Activated CD4-positive, alpha-beta T cell treated with anti-CD3 and anti-CD28 coated beads, Interleukin-2, amount 50 U/mL, for 16 hours (primary cell): ENCODE measurements at regions not wholly inside any gene's neighbourhood (a gene's known extent, or its start where the extent isn't known, plus 50 kb on each side); places are given as distances from the start of the nearest gene placed in this dataset.

ENCODE experiments used
- DNase-seq: peaks from one replicate; pipeline ENCODE4 v3.0.0-alpha.2; 2020

DNA sequence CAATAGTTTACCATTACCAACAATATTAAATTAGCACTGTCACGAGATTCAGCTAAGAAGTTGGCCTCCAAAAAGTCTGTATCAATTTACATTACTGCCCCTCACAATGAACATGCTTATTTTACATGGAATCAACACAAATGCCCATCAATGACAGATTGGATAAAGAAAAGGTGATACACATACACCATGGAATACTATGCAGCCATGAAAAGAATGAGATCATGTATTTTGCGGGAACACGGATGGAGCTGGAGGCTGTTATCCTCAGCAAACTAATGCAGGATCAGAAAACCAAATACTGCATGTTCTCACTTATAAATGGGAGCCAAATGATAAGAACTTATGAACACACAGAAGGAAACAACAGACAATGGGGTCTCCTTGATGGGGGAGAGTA lies 211.8 kb upstream of the RREB1 start:
- DNase-seq: no peak

GRCh38 chr6:6897140-6897539 lies 210.6 kb upstream of the RREB1 start:
- no peak for DNase-seq

DNA sequence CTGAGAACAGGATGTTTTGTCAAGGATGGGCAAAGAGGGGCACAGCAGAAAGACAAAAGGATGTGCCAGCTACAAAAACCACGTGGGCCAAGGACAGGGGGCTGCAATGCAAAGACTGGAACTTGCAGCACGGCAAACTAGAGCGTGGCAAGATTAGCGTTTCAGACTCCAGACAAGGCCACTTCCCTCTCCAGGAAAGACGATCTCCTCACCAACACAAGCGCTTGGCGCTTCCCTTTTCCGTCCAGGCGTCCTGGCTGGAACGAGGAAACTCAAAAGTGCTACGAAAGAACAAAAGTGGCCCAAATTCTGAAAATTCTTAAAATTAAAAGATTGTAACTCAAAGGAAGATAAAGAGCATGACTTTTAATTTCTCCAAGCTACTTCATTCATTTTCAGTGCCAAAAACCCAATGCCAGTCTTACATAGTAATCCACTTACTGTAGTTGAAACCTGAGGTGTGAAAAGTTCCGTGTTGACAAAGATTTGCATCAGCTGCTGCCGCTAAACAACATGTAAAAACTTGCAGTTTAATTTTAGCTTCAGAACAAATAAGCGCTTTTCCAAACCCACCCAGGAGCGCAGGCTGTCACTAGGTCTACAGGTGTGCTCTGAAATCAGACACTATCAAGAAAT lies 207.1 kb upstream of the RREB1 start:
- no peak for DNase-seq

- DNase-seq: no peak
Measured at GRCh38 chr6:6901205-6901719, 206.5 kb upstream of the RREB1 start.

GRCh38 chr6:6901945-6902344 lies 205.8 kb upstream of the RREB1 start:
- no peak for DNase-seq

GRCh38 chr6:6905961-6906518 lies 201.7 kb upstream of the RREB1 start:
- DNase-seq: no peak

DNA sequence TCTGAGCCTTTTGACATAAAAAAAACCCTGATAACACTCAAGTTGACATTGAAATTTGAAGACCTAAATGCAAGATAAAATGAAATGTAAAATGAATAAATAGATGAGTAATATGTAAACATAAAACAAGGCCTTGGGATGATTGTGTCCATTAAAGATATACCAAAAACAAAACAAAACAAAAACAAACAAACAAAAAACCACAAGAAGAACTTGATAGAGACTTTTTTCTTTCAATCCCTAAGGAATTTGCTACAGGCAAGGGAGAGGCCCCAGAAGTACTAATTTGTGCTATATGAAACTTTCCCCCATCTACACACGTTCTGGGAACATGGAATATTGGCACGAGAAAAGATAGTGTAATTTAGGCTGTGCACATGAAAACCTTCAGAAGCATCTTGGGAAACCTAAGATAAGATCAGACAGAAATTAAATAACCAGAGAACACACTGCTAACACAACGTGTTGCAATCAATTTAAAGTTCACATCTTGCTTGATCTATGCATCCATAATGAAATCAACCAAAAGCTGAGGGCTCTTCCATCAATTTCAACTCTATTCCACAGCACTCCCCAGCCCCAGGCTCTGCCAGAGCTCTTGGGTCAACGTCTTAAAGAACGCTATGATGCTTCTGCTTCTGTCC lies 201.1 kb upstream of the RREB1 start:
- DNase-seq: no peak

DNA sequence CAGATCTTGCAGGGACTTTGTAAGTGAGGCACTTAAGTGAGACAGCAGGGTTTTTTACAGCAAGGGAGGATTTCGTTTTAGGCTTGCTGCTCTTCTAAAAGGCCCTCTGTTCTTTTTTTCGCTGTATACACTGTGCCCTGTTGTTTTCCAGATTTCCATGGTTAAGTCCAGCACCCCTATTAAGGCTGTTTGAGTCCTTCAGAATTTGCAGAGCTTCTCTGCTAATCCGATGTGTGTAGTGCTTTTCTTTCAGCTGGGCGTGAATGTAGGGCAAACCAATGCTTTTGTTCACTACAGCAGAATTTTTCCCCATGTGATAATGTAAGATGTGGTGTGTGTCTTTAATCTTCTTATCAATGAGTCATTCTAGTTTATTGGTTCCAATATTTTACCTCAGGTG lies 200.5 kb upstream of the RREB1 start:
- no peak for DNase-seq

GRCh38 chr6:6908121-6908520 lies 199.6 kb upstream of the RREB1 start:
- DNase-seq: no peak

DNA sequence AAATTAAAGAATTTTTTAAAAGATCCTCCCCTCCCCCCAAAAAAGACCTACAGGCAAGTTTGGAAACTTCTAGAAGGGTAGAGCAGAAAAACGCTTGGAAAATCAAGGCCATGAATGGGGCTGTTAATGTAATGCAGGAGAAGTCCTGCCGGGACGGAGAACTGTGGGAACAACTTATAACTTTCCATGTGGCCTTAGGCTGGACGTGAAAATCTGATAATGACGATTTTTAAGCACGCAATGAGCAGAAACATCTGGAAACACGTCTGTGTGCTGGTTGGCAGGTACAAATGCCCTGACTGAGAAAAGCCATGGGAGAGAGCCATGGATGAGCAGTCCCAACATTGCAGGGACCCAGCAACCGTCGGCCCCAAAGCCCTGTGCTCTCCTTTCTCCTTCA lies 198.7 kb upstream of the RREB1 start:
- DNase-seq: no peak

DNA sequence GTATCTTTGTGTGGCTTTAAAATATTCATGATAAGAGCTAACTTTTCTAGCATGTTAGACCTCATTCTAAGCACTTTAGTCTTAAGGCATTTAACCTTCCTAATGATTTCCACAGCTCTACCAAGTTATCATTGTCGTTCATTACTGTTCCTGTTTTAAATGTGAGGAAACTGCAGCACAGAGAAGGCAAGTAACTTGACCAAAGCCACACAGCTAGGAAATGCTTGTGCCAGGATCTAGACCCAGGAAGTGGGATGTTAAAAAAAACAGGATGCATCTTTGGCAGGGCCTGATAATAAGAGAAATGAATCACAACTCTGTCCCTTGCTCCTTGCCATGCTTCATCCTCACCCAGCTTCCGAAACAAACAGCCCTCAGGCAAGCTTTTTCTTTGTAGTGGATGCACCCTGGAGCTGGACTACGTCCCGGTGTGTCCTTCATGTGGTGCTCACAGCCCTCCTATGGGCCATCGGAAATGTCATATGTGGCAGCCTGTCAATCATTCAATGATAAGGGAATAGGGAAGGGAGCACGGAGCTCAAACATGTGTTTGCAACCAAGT lies 196.9 kb upstream of the RREB1 start:
- no peak for DNase-seq

DNA sequence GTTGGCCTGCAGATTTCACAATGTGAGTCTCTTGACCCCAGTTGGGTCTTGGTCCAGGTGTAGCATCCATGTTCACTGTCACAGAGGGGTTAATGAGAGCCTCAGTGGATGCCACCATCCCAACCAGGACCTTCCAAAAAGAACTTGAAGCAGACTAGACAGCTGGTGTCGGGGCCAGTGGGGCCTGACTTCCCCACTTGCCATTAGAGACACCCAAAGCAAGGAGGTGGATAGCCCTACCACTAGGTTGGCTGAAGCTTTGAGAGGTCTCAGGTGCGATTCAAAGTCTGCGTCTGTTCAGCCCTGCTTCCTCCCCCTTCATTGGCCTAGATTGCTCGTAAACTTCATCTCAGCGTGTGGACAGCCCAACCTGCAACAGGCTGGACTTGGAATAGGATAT lies 196.4 kb upstream of the RREB1 start:
- no peak for DNase-seq

- DNase-seq: no peak
Measured at GRCh38 chr6:6912817-6913744, 194.7 kb upstream of the RREB1 start.

DNA sequence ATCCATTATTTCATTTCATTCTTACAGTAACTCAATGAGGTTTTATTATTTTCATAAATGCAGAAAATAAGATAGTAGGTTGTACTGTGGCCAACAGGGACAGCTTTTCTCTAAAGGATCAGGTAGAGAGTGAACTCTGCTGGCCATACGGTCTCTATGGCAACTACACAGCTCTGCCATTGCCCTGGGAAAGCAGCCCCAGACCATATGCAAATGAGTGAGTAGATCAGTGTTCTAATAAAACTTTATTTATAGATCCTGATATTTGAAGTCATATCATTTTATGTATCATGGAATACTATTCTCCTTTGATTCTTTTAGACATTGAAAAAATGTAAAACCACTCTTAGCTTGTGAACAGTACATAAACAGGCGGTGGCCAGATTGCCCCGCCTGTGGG lies 192.5 kb upstream of the RREB1 start:
- DNase-seq: no peak

DNA sequence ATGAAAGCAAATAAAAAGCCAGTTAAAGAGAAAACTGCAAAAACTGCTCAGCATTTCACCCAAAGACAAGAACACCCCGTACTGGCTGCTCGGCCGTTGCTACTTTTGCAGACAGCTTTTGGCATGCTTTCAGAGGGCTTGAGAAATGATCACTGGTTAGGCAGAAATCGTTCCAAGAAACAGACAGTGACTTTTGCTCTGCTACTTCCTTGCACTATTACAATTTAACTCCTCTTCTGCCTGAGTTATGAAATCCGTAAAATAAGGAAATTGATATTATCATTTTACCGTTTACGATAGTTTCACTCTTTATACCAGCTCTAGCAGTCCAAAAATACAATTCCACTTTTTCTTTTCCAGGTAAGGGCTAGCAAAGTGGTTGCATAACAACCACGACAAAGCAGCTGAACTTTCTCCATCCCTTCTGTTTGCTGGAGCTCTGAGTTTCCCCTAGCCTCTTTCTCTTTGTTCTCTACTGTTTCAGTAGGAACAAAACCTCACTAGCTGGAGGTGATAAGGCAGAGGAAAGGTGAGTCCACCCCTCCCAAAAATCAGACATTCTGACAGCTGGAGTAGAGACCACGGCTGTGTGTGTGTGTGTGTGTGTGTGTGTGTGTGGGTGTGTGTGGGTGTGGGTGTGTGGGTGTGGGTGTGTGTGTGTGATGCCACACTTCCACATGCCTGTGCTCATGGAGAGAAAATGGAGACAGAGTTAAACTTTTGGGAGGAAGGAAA lies 191.8 kb upstream of the RREB1 start:
- DNase-seq: no peak

DNA sequence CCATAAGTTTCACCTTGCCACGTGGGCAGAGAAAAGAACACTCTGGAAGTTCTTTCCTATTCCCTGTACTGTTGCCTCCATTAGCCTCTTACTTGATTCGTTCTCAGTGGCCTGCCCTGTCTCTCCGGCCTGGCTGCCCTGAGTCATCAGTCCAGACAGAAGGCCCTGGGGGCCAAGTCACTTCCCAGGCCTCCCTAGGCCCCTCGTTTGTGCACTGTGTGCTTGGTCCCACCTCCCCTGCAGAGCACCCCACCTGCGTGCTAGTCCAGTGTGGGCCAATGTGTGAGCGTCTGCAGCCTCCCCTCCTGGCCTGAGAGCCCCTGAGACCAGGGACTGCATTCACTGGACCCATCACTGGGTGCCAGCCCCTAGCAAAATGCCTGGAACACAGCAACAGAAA lies 191.2 kb upstream of the RREB1 start:
- no peak for DNase-seq

- peak; percentile 74 for DNase-seq
Measured at GRCh38 chr6:6918216-6918983, 189.4 kb upstream of the RREB1 start.

- DNase-seq: no peak
Measured at GRCh38 chr6:6919173-6919572, 188.6 kb upstream of the RREB1 start.

GRCh38 chr6:6920114-6920986 lies 187.4 kb upstream of the RREB1 start:
- DNase-seq: no peak

GRCh38 chr6:6920987-6921313 lies 186.8 kb upstream of the RREB1 start:
- DNase-seq: no peak

DNA sequence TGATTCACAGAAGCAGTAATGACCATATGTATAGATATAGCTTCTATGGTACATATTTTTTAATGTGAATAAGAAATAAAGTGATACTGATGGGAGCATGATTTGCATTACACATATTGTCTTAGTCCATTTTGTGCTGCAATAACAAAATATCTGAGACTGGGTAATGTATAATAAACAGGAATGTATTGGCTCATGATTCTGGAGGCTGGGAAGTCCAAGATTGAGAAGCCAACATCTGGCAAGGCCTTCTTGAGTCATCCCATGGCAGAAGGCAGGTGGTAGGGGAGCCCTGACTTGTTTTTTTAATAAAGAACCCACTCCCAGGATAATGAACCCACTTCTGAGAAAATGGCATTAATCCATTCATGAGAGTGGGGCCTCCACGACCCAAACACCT lies 185.6 kb upstream of the RREB1 start:
- DNase-seq: no peak
